SK-N-SH treated with all-trans-retinoic acid at 6 μM for 48 hours (cell line): ENCODE measurements at regions not wholly inside any gene's neighbourhood (a gene's known extent, or its start where the extent isn't known, plus 50 kb on each side); places are given as distances from the start of the nearest gene placed in this dataset.

Source experiments
- ATAC-seq: fragments of 200-7000 bp; cut with Tn5 transposase; 3 replicates; pipeline ENCODE4 v1.9.1; 2020; ENCODE audit warnings: mild to moderate bottlenecking, moderate library complexity
- ARNTL ChIP-seq: fragments of 450-650 bp; formaldehyde crosslinking; IDR thresholded peaks from 2 replicates; pipeline ENCODE4 v1.5.0; 2020; ENCODE audit warnings: low read depth, mild to moderate bottlenecking, moderate library complexity, borderline replicate concordance
- BACH2 ChIP-seq: fragments of 250-450 bp; sonication (Bioruptor Pico); IDR thresholded peaks from 2 replicates; pipeline ENCODE4 v1.9.0; 2021; ENCODE audit warnings: mild to moderate bottlenecking, borderline replicate concordance
- CSDC2 ChIP-seq: fragments of 250-450 bp; sonication (Bioruptor Pico); IDR thresholded peaks from 2 replicates; pipeline ENCODE4 v1.5.0; 2020; ENCODE audit warnings: mild to moderate bottlenecking, moderate library complexity
- CSRNP3 ChIP-seq: fragments of 250-450 bp; sonication (Bioruptor Pico); IDR thresholded peaks from 2 replicates; pipeline ENCODE4 v1.5.1; 2021; ENCODE audit warnings: mild to moderate bottlenecking, moderate library complexity
- ESRRG ChIP-seq: fragments of 250-450 bp; sonication (Bioruptor Pico); IDR thresholded peaks from 2 replicates; pipeline ENCODE4 v1.6.1; 2021; ENCODE audit warnings: mild to moderate bottlenecking
- OSR1 ChIP-seq: fragments of 250-450 bp; sonication (Bioruptor Pico); IDR thresholded peaks from 2 replicates; pipeline ENCODE4 v1.8.0; 2022; ENCODE audit warnings: moderate library complexity, mild to moderate bottlenecking, inconsistent platforms
- PATZ1 ChIP-seq: fragments of 250-450 bp; sonication (Bioruptor Pico); IDR thresholded peaks from 2 replicates; pipeline ENCODE4 v1.8.0; 2020; ENCODE audit warnings: mild to moderate bottlenecking, moderate library complexity, borderline replicate concordance
- POU6F1 ChIP-seq: fragments of 250-450 bp; sonication (Bioruptor Pico); IDR thresholded peaks from 2 replicates; pipeline ENCODE4 v1.8.0; 2021; ENCODE audit warnings: low read depth, mild to moderate bottlenecking, moderate library complexity, borderline replicate concordance
- PPARA ChIP-seq: fragments of 250-450 bp; sonication (Bioruptor Pico); IDR thresholded peaks from 2 replicates; pipeline ENCODE4 v1.5.0; 2020; ENCODE audit warnings: mild to moderate bottlenecking, borderline replicate concordance
- RARB ChIP-seq: fragments of 250-450 bp; sonication (Bioruptor Pico); IDR thresholded peaks from 2 replicates; pipeline ENCODE4 v1.8.0; 2021; ENCODE audit warnings: mild to moderate bottlenecking, moderate library complexity
- SNAI2 ChIP-seq: fragments of 250-450 bp; sonication (Bioruptor Pico); IDR thresholded peaks from 2 replicates; pipeline ENCODE4 v1.5.0; 2020; ENCODE audit warnings: mild to moderate bottlenecking, moderate library complexity
- TCF4 ChIP-seq: fragments of 250-450 bp; sonication (Bioruptor Pico); IDR thresholded peaks from 2 replicates; pipeline ENCODE4 v1.8.0; 2021; ENCODE audit warnings: mild to moderate bottlenecking, moderate library complexity, borderline replicate concordance
- TOX ChIP-seq: fragments of 250-450 bp; sonication (Bioruptor Pico); IDR thresholded peaks from 2 replicates; pipeline ENCODE4 v1.8.0; 2021; ENCODE audit warnings: mild to moderate bottlenecking, moderate library complexity, borderline replicate concordance
- ZC3H10 ChIP-seq: fragments of 250-450 bp; sonication (Bioruptor Pico); IDR thresholded peaks from 2 replicates; pipeline ENCODE4 v1.5.1; 2021; ENCODE audit warnings: mild to moderate bottlenecking, moderate library complexity
- ZFP3 ChIP-seq: fragments of 250-450 bp; sonication (Bioruptor Pico); IDR thresholded peaks from 2 replicates; pipeline ENCODE4 v1.5.0; 2020; ENCODE audit warnings: mild to moderate bottlenecking, moderate library complexity
- ZFP30 ChIP-seq: fragments of 450-650 bp; formaldehyde crosslinking; IDR thresholded peaks from 2 replicates; pipeline ENCODE4 v1.5.0; 2022; ENCODE audit warnings: mild to moderate bottlenecking, moderate library complexity
- ZNF565 ChIP-seq: fragments of 450-650 bp; formaldehyde crosslinking; conservative IDR thresholded peaks from 2 replicates; pipeline ENCODE4 v1.5.0; 2020; ENCODE audit warnings: low read depth, mild to moderate bottlenecking, moderate library complexity
- ZNF70 ChIP-seq: fragments of 450-650 bp; formaldehyde crosslinking; IDR thresholded peaks from 2 replicates; pipeline ENCODE4 v1.5.0; 2020; ENCODE audit warnings: mild to moderate bottlenecking, moderate library complexity
- ZNF8 ChIP-seq: fragments of 450-650 bp; formaldehyde crosslinking; IDR thresholded peaks from 2 replicates; pipeline ENCODE4 v1.5.0; 2020; ENCODE audit warnings: mild to moderate bottlenecking, moderate library complexity
- TF ChIP-seq, protein P1 (sequence below): fragments of 250-450 bp; sonication (Bioruptor Pico); IDR thresholded peaks from 2 replicates; pipeline ENCODE4 v1.5.1; 2020; ENCODE audit warnings: low read depth, mild to moderate bottlenecking, moderate library complexity
- TF ChIP-seq, protein P2 (sequence below): fragments of 250-450 bp; sonication (Bioruptor Pico); IDR thresholded peaks from 2 replicates; pipeline ENCODE4 v1.5.0; 2020; ENCODE audit warnings: mild to moderate bottlenecking, moderate library complexity

DNA sequence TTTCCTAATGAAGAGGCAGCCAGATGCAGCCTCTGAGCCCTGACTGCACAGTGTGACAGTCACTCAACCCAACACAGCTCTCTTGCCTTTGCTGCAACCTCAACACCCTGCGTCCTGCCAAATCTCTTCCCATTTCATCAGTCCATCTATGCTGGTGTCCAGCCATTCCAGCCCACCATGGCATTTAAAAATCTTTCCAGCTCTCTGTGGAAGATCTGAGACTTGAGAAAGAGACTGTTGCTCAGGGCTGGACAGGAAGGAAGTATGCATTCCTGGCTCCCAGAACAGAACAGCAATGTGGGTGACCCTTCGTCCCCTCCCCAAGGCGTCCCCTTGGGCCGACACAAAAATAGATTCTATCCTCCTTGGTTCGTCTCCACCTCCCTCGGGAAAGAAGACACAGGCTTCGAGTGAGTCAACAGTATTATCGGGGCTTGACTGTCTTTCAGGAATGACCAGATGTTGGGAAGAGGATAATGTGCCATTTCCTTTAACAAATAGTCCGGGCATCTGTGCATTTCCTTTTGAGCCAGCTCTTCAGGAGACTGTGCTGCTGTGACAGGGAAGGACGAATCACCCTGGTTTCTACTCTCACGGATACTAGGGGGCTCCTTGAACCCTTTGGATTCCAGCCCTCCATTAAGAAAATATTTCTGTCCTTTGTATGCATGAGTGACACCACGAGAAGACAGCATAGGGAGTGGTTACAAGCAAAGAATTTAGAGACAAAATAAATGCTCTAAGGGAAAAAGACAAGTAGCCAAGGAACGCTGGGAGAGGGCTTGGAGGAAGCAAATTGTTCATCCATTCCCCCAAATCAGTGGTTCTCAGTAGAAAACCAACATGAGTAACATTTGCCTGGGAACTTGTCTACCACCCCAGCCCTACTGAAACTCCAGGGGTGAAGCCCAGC, 111.4 kb upstream of the CDC42BPA start:
- TF ChIP-seq ZNF565 (CRISPR knock-in tag) (no peak), ARNTL (no peak), ZFP30 (CRISPR knock-in tag) (no peak), BACH2 (CRISPR knock-in tag) (no peak), POU6F1 (no peak), ZC3H10 (no peak), CSDC2 (CRISPR knock-in tag) (no peak), RARB (CRISPR knock-in tag) (no peak), PPARA (CRISPR knock-in tag) (no peak), OSR1 (CRISPR knock-in tag) (no peak), ESRRG (CRISPR knock-in tag) (no peak), CSRNP3 (no peak), TOX (CRISPR knock-in tag) (no peak), ZNF70 (CRISPR knock-in tag) (no peak), TCF4 (CRISPR knock-in tag) (no peak), ZFP3 (CRISPR knock-in tag) (no peak), PATZ1 (CRISPR knock-in tag) (no peak), ZNF8 (no peak), SNAI2 (no peak)
- TF ChIP-seq, protein P1, sequence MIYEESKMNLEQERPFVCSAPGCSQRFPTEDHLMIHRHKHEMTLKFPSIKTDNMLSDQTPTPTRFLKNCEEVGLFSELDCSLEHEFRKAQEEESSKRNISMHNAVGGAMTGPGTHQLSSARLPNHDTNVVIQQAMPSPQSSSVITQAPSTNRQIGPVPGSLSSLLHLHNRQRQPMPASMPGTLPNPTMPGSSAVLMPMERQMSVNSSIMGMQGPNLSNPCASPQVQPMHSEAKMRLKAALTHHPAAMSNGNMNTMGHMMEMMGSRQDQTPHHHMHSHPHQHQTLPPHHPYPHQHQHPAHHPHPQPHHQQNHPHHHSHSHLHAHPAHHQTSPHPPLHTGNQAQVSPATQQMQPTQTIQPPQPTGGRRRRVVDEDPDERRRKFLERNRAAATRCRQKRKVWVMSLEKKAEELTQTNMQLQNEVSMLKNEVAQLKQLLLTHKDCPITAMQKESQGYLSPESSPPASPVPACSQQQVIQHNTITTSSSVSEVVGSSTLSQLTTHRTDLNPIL (CRISPR knock-in tag) = no peak
- TF ChIP-seq, all 23 proteins: peak for 0
- ATAC-seq = peak; percentile 35

DNA sequence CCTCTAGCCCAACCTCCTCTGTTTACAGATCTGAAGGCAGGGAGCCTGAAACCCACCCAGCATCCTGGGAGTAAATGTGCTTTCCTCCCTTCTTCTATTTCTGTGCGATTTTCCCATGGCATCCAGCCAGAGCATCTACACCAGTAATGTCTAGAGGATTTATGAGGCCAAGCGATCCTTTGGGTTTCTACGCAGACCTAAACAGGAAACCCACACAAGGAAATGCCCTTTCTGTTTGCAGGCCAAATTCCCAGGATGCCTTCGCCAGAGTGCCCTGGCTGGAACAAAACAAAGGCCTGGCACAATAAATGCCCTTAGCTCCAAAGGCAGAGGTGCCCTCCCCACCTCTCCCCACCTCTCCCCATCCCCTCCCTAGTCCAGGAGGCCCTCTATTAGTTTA, 110.5 kb upstream of the CDC42BPA start:
- peak; percentile 45 for ATAC-seq
- no peak for TF ChIP-seq ZFP30 (CRISPR knock-in tag)
- peak; percentile 4; the same call in 1 of the 2 replicates for TF ChIP-seq TOX (CRISPR knock-in tag)

- ATAC-seq = no peak
- no peak for TF ChIP-seq TCF4 (CRISPR knock-in tag)
- no peak for TF ChIP-seq OSR1 (CRISPR knock-in tag)
- no peak for TF ChIP-seq POU6F1
- no peak for TF ChIP-seq ESRRG (CRISPR knock-in tag)
- TF ChIP-seq PATZ1 (CRISPR knock-in tag) = no peak
- TF ChIP-seq, protein P2, sequence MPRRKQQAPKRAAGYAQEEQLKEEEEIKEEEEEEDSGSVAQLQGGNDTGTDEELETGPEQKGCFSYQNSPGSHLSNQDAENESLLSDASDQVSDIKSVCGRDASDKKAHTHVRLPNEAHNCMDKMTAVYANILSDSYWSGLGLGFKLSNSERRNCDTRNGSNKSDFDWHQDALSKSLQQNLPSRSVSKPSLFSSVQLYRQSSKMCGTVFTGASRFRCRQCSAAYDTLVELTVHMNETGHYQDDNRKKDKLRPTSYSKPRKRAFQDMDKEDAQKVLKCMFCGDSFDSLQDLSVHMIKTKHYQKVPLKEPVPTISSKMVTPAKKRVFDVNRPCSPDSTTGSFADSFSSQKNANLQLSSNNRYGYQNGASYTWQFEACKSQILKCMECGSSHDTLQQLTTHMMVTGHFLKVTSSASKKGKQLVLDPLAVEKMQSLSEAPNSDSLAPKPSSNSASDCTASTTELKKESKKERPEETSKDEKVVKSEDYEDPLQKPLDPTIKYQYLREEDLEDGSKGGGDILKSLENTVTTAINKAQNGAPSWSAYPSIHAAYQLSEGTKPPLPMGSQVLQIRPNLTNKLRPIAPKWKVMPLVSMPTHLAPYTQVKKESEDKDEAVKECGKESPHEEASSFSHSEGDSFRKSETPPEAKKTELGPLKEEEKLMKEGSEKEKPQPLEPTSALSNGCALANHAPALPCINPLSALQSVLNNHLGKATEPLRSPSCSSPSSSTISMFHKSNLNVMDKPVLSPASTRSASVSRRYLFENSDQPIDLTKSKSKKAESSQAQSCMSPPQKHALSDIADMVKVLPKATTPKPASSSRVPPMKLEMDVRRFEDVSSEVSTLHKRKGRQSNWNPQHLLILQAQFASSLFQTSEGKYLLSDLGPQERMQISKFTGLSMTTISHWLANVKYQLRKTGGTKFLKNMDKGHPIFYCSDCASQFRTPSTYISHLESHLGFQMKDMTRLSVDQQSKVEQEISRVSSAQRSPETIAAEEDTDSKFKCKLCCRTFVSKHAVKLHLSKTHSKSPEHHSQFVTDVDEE (CRISPR knock-in tag) = no peak
- no peak for TF ChIP-seq CSDC2 (CRISPR knock-in tag)
- TF ChIP-seq ZFP30 (CRISPR knock-in tag) = no peak
- no peak for TF ChIP-seq ZC3H10
- no peak for TF ChIP-seq ZFP3 (CRISPR knock-in tag)
Observed at GRCh38 chr1:227427411-227427810, 109.1 kb upstream of the CDC42BPA start.
